DMS153 (cell line): ENCODE measurements at regions not wholly inside any gene's neighbourhood (a gene's known extent, or its start where the extent isn't known, plus 50 kb on each side); places are given as distances from the start of the nearest gene placed in this dataset.

Experiments
- DNase-seq: peaks from one replicate; lab custom pipeline; 2025; lab: John Stamatoyannopoulos, UW

GRCh38 chr16:64409783-64410210, 712.1 kb downstream of the CDH11 start:
- no peak for DNase-seq

GRCh38 chr16:64408699-64409098, 713.2 kb downstream of the CDH11 start:
- DNase-seq, result no peak

- no peak for DNase-seq
Observed at GRCh38 chr16:64406770-64407181, 715.1 kb downstream of the CDH11 start.

- no peak for DNase-seq
Observed at GRCh38 chr16:64403352-64403751, 718.5 kb downstream of the CDH11 start.

- DNase-seq, result no peak
Observed at GRCh38 chr16:64398793-64399192, 723.1 kb downstream of the CDH11 start.

GRCh38 chr16:64397945-64398508, 723.8 kb downstream of the CDH11 start:
- DNase-seq, result no peak

- DNase-seq, result no peak
Observed at GRCh38 chr16:64397042-64397441, 724.8 kb downstream of the CDH11 start.

- no peak for DNase-seq
Observed at GRCh38 chr16:64394061-64394460, 727.8 kb downstream of the CDH11 start.

GRCh38 chr16:64392456-64392855, 729.4 kb downstream of the CDH11 start:
- DNase-seq, result no peak

- DNase-seq, result no peak
Observed at GRCh38 chr16:64391063-64391600, 730.7 kb downstream of the CDH11 start.

- DNase-seq, result no peak
Observed at GRCh38 chr16:64390102-64390501, 731.8 kb downstream of the CDH11 start.

GRCh38 chr16:64384636-64385035, 737.2 kb downstream of the CDH11 start:
- no peak for DNase-seq

- no peak for DNase-seq
Observed at GRCh38 chr16:64381979-64382378, 739.9 kb downstream of the CDH11 start.

GRCh38 chr16:64380751-64381150, 741.1 kb downstream of the CDH11 start:
- DNase-seq, result no peak

GRCh38 chr16:64375391-64375980, 746.4 kb downstream of the CDH11 start:
- no peak for DNase-seq

GRCh38 chr16:64370112-64370511, 751.8 kb downstream of the CDH11 start:
- no peak for DNase-seq

- DNase-seq, result no peak
Observed at GRCh38 chr16:64365448-64365931, 756.4 kb downstream of the CDH11 start.

GRCh38 chr16:64364894-64365293, 757.0 kb downstream of the CDH11 start:
- DNase-seq, result no peak

- DNase-seq, result no peak
Observed at GRCh38 chr16:64364416-64364815, 757.4 kb downstream of the CDH11 start.

- no peak for DNase-seq
Observed at GRCh38 chr16:64364016-64364415, 757.8 kb downstream of the CDH11 start.

- DNase-seq, result no peak
Observed at GRCh38 chr16:64363039-64363438, 758.8 kb downstream of the CDH11 start.

GRCh38 chr16:64362193-64362592, 759.7 kb downstream of the CDH11 start:
- DNase-seq, result no peak

- DNase-seq, result no peak
Observed at GRCh38 chr16:64361753-64362152, 760.1 kb downstream of the CDH11 start.

GRCh38 chr16:64358291-64358690, 763.6 kb downstream of the CDH11 start:
- DNase-seq, result no peak
